Epithelial cell of proximal tubule (primary cell): ENCODE measurements at regions not wholly inside any gene's neighbourhood (a gene's known extent, or its start where the extent isn't known, plus 50 kb on each side); places are given as distances from the start of the nearest gene placed in this dataset.

Experiments used
- DNase-seq: peaks from one replicate; pipeline ENCODE4 v3.0.0-alpha.2; 2011; ENCODE audit warnings: low read depth
- H3K4me3 ChIP-seq: 2 replicates; pipeline ENCODE4 v1.5.1; 2011; ENCODE audit warnings: low read depth, mild to moderate bottlenecking, low read length
- TF ChIP-seq, protein P1 (sequence below): conservative IDR thresholded peaks from 2 replicates; pipeline ENCODE4 v1.5.1; 2012; ENCODE audit warnings: low read depth, mild to moderate bottlenecking, low read length

DNA sequence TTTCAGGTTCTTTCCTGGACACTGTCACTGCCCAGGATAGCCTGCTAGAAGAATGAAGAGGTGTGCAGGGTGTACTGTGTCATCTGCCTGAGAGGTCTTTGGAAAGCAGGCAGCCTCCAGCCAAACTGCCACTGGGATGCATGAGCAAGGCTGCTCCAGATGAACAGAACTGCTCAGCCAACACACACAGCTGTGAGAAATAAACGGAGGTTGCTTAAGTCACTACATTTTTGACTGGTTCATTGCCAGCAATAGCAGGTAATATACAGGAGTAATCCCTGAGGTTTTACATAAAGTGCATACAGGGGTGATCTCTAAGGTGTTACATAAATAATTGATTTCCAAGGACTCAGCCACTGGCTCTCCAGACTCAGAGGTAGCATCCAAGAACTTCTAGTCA, 516.9 kb downstream of the BRINP3 start:
- no peak for DNase-seq
- no peak overlapping the region for H3K4me3 ChIP-seq
- TF ChIP-seq, protein P1, sequence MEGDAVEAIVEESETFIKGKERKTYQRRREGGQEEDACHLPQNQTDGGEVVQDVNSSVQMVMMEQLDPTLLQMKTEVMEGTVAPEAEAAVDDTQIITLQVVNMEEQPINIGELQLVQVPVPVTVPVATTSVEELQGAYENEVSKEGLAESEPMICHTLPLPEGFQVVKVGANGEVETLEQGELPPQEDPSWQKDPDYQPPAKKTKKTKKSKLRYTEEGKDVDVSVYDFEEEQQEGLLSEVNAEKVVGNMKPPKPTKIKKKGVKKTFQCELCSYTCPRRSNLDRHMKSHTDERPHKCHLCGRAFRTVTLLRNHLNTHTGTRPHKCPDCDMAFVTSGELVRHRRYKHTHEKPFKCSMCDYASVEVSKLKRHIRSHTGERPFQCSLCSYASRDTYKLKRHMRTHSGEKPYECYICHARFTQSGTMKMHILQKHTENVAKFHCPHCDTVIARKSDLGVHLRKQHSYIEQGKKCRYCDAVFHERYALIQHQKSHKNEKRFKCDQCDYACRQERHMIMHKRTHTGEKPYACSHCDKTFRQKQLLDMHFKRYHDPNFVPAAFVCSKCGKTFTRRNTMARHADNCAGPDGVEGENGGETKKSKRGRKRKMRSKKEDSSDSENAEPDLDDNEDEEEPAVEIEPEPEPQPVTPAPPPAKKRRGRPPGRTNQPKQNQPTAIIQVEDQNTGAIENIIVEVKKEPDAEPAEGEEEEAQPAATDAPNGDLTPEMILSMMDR, result no peak

- TF ChIP-seq, protein P1, result no peak
- no peak overlapping the region for H3K4me3 ChIP-seq
- peak; percentile 59 for DNase-seq
Observed at GRCh38 chr1:189962181-189962580, 515.5 kb downstream of the BRINP3 start.

DNA sequence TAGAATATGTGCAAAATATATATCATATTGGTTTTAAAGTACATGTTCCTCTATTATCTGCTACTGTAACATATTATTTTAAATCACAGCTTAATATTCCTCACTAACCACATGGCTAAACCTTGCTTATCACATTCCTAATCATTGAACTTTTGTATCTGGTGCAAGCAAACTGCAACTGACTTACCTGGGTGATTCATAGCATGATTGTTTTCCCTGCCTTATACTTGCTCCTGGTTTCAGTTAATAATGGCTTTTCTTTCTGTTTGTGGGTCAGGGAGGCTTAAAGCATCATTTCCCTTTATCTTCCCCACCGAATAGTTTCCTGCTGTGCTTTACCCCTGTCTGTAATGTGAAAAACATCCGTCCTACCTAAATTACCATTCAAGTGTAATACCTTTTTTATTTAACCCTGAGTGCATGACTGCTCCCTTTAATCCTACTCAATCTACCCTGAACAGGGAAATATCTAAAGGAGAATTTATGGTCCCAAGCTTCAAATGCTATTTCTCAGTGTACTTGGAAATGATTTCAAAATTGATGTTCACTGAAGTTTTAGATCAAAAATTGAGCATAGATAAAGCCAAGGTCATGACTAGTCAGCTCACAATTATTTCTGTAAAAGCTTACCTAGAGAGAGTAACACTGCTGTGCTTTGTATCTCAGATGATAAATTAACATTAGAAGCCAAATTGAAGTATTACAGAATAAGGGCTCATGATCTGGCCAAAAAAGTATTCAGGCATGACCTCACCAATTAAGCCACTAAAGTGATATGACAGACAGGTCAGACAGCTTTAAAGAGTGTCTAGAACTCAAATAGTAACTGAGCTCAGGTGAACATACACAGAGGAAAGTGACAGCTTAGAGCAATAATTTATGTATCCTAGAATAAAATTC, 507.1 kb downstream of the BRINP3 start:
- no peak for DNase-seq
- TF ChIP-seq, protein P1, result no peak

GRCh38 chr1:189971656-189972055, 506.0 kb downstream of the BRINP3 start:
- TF ChIP-seq, protein P1, result no peak
- H3K4me3 ChIP-seq, result no peak overlapping the region
- DNase-seq, result no peak

More for the DNA sequence above, 507.1 kb downstream of the BRINP3 start:
- H3K4me3 ChIP-seq, result no peak overlapping the region

GRCh38 chr1:189977184-189977583, 500.5 kb downstream of the BRINP3 start:
- DNase-seq, result no peak
- no peak overlapping the region for H3K4me3 ChIP-seq
- TF ChIP-seq, protein P1, result no peak

DNA sequence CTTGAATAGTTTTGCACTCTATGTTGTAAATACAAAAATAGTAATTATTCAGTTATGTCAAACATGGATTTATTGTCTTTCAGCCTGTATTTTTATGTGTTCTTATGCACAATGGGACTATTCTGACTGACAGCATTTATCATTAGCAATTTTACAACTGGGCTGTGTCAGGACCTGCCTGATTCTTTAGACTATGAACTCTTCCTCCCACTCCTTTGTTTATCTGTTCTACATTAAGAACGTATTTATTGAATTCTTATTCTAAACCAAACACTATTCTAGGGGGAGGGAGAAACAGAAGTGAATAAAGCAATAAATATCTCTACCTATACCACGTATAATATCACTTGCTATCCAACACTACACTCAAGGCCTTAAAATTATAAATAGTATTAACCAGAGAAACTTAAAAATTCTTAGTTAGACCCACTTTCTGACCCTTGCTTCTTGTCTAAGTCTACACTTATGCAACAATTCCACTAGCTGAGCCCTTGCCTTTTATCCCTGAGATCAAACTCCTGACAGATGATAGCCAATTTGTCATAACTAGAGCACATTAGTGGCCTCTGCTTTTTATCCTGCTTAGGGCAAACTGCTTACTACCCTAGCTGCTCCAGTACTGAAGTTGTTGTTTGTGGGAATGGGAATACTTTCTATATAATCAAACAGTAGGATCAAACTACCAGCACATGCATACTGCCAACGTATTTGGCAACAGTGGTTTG, 494.3 kb downstream of the BRINP3 start:
- TF ChIP-seq, protein P1, result no peak
- H3K4me3 ChIP-seq, result no peak overlapping the region
- DNase-seq, result no peak
